ENCODE measurements at regions not wholly inside any gene's neighbourhood (a gene's known extent, or its start where the extent isn't known, plus 50 kb on each side); places are given as distances from the start of the nearest gene placed in this dataset.
"Not testable (repeated sequence)": the region's sequence is repeated elsewhere in the genome, so short reads cannot be mapped to it uniquely, and the experiment has no call there.

DNA sequence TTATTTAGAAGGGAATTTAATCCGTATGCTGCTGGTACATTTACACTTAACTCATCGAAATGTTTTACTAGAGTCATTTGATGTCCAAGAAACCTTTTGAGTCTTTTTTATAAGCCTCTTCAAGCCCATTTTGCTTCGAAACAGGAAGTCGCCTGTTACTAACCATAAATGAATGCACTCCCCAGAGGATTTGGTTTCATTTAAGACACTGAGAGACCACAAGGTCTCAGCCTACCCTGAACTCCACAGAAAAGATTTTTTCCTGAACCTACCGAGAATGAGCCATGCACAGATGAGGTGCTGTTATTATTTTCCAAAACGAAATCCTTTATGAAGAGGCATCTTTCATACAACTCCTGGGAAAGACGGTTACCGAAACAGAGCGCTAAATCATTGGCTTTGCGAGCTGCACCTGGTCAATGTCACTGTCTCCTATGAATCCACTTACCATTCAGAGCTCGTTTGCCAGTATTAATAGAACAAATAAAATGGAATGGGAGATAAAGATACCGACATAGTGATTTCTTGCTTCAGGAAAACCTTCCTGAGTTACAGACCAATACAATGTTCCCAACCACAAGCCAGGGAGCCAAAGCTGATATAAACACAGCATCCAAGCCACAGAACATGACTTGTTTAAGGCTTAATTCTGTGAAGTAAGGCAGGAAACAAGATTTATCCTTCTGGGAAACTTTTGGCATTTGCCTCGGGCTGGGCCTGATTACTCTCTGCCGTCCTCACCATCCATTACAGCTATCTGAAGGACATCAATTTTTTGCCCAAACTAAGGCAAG, 382.1 kb downstream of the OSR1 start:
- no peak for DNase-seq

DNA sequence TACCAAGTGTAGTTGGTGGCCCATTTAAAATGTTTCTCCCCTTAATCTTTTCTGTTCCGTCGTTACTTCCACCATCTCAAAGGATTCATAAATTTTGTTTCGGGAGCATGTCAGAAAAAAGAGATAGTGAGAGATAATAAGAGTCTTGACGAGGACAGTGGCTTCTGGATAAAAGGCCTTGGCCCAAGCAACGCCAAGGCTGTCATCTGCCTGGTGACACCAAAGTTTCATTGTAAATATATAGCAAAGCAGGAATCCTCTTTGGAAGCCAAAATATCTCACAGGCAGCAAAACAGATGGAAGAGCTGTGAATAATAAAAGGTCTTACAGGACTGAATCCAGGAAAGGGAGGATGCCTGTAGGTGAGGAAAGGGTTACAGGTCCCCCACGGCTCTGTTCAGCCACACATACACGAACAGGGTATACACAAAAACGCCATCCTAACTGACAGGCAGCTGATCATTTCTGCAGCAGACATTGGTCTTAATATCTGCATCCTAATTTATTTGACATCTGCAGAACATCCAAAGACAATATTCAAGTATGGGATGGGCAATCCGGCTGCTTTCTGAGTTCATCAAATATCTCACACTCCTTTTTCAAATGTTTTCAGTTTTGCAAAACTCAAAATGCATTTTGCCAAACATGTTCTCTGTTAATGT, 382.8 kb downstream of the OSR1 start:
- DNase-seq, result no peak

DNA sequence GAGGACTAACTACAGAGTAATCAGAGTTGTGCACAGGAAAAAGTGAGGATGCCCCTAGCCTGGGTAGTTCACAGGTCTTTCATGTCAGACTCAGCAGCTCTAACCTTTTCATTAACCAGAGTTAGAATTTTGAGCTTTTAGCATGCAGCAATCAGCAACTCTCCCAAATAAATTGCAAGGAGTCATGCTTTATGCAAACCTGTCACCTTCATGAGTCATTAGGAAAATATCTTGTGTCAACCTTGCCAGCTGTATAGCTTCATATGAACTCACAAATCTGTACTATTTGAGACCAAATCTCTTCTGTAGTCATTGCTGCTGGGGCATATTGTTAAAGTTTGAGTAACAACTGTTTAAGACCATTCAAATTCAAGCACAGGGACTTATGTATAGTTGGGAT, 382.3 kb upstream of the NT5C1B start:
- no peak for DNase-seq

DNA sequence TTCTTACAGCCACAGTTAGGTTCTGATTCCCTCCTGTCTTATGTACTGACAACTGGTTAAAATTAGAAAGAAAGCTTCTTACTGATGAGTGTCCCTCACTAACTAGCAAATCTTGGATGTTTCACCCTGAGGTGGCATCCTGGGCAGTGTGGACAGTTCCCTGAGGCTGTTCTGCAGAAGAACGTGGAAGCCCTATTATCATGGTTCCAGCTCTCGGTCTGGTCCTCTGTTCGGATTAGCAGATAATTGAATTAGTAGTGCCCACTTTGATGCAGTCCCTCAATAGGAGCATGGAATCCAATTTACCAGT, 381.7 kb upstream of the NT5C1B start:
- no peak for DNase-seq

DNA sequence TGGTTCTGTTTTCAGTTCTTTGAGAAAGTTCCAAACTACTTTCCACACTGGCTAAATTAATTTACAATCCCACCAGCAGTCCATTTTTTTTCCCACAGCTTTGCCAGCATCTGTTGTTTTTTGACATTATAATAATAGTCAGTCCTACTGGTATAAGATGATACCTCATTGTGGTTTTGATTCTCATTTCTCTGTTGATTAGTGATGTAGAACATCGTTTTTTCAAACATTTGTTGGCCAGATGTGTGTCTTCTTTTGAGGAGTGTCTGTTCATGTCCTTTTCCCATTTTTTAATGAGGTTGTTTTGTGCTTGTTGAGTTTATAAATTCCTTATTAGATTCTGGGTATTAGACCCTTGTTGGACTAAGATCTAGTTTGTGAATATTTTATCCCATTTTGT, 376.8 kb upstream of the NT5C1B start:
- DNase-seq, result no peak

DNA sequence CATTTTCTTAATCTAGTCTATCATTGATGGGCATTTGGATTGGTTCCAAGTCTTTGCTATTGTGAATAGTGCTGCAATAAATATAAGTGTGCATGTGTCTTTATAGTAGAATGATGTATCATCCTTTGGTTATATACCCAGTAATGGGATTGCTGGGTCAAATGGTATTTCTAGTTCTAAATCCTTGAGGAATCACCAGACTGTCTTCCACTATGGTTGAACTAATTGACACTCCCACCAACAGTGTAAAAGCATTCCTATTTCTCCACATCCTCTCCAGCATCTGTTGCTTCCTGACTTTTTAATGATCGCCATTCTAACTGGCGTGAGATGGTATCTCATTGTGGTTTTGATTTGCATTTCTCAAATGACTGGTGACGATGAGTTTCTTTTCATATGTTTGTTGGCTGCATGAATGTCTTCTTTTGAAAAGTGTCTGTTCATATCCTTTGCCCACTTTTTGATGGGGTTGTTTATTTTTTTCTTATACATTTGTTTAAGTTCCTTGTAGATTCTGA, 374.4 kb upstream of the NT5C1B start:
- DNase-seq, result not testable (repeated sequence)

DNA sequence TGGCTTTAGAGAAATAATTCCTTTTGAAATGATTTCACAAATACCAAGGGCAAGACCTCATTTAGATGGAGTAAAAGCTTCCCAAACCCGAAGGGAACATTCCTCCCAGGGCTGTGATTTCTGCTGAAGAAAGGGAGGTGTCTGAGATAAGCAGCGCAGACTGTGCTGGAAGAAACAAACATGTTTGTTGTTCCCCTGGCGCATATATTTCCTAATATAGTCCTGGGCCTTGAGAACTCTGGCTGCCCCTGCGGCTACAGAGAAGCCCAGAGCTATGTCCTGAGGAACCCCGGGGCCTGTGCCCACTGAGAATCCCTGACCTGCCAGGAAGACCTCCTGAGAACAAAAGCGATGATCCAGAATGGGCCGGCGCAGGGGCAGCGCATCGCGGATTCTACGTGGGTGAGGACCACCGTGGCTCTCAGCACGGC, 372.6 kb upstream of the NT5C1B start:
- no peak for DNase-seq

DNA sequence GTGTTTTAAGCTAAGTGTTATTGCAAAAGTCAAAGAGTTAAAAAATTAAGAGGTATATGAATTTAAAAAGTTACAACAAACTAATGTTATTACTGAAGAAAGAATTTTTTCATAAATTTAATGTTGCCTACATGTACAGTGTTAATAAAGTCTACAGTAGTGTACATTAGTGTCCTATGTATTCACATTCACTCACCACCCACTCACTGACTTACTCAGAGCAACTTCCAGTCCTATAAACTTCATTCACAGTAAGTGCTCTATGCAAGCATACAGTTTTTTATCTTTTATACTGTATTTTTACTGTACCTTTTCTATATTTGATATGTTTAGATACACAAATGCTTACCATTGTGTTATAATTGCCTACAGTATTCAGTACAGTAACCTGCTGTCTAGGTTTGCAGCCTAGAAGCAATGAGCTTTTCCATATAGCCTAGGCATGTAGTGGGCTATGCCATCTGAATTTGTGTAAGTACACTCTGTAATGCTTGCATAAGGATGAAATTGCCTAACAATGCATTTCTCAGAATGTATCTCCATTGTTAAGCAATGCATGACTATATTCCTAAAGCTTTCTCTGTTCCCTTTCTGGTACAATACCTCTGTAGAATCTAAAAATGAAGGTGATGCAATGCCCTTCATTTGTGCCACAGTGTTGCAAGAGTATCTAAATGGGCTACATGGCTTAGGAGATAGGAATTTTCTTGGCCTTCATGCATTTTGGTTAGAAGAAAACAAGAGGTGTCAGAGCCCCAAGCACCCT, 370.8 kb upstream of the NT5C1B start:
- no peak for DNase-seq

DNA sequence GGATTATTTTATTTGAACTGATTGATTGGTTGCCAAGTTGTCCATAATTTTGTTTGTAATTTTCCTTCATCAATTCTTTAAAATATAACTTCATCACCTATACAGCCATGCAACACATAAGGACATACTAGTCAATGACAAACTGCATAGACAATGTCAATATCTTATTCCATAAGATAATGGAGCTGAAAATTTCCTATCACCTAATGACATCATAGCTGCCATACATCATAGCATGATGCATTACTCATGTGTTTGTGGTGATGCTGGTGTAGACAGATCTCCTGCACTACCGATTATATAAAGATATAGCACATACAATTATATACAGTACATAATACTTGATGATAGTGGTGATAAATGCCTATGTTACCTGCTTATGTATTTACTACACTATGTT, 369.8 kb upstream of the NT5C1B start:
- no peak for DNase-seq

DNA sequence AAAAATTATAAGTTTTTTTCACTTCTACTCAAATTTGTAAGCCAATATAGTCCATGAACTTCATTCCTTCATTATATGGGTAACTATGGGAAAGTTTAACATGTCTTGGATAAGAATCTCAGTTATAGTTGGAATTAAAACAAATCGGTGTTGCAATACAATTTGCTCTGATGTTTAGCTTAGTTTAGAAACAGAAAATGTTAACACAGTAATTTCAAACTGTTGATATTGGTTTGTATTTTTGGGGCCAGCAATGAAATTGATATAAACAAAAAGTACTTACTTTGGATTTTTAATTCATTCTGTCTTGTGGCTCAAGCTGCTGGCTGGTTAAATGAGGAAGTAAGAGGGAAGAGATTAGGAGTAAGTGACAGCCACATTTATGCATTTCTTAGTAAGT, 368.5 kb upstream of the NT5C1B start:
- no peak for DNase-seq

DNA sequence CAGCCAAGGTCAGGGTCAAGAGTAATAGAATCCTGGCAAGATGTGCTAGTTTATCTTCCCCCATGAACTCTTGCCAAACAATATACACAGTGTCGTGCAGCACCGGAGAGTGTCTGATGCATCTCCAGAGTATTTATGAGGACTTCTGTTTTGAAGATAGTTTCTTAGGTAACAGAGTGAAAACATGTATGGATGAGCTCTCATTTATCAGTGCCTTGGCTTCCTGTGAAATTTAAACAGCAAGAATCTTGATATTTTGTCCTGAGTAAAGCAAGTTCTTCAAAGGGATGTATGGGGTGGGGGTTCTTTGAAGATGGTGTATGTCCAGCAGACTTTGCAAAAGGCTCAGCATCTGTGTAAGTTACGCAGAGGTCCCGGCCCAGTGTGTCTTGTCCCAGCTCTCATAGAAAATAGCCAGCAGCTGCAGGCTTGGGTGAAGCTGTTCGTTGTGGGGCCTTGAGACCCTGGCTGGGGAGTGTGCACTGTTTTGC, 361.0 kb upstream of the NT5C1B start:
- DNase-seq, result no peak

DNA sequence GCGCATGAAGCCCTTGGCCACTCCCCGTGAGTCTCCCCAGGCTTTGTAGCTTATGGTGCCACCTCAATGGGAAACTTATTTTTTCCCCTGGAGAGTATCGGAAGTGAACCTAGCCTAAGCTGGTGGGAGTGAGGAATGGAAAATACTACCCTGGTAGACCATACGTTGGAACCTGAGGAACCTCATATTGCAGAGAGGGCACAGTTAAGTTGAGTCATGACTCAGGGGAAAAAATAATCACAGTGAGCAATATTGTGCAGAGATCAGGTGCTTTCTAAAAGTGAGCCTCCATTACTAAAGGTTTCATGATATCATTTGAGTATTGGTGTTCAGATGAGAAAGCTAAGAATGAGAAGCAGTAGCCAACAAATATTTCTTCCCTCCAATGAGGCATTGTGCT, 360.5 kb upstream of the NT5C1B start:
- no peak for DNase-seq

DNA sequence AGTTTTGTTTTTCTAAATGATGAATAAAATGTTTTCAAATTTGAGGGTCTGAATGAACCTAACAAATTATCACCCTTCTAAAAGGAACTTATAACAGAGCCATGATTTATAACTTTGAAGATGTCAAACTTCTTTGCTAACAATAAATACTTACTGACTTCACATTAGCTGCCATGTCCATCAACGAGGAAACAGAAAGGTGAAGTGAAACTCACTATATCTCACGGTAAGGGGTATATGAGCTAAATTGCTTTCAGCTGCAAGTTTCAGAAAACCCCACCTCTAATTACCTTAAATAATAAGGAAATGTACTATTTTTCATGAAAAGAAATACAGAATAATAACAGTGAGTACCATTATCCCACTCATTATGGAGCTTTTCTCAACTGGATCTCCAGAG, 350.8 kb upstream of the NT5C1B start:
- no peak for DNase-seq

DNA sequence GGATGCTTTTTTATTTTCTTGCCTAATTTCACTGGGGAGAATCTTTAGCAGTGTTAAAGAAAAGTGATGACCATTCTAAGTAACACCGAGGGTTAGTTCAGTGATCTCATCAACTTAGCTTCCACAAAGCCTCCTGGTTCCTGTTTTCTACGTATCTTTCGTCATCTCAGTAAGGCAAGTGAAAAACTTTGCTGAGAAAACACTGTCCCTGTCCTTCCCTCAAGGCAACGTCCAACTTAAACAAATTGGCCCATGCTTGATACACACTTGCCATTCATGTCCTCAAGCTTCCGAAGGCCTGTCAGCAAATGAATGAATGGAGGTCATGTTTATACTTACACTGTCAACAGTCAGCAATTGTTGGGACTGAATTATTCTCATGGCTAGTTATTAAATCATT, 350.4 kb upstream of the NT5C1B start:
- DNase-seq, result not testable (repeated sequence)

DNA sequence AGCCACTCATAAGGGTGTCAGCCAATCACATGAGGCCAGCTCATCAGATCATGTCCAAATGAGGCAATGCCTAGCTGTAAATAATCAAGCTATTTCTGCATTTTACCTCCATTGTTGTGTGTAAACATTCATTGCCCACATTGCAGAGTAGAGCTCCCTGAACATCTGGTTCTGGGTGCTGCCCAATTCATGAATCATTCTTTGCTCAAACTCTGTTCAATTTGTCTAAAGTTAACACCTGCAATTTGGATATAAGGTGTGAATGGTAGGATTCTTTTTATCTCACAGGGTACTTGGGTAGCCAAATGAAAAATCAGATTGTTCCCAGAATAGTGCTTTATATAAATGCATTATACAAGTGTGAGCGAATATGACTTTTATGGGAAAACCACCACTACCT, 345.5 kb upstream of the NT5C1B start:
- no peak for DNase-seq

DNA sequence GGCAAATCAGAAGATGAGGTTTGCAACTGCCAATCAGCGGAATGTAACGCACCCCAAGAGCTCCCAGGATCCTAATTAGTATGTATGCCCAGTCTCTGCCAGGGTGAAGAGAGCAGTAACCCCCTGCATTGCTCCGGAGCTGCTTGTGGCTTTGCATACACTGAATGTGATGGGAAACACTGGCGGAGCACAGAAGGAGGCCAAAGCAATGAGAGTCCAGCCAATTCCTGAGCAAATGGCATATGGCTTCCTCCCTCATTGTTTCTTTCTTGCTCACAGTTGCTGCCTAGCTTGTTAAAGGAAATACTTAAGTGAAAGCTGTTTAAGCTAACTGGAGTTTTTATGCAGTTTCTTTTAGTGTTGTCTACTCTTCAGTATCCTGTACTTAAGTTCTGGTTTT, 343.5 kb upstream of the NT5C1B start:
- no peak for DNase-seq

DNA sequence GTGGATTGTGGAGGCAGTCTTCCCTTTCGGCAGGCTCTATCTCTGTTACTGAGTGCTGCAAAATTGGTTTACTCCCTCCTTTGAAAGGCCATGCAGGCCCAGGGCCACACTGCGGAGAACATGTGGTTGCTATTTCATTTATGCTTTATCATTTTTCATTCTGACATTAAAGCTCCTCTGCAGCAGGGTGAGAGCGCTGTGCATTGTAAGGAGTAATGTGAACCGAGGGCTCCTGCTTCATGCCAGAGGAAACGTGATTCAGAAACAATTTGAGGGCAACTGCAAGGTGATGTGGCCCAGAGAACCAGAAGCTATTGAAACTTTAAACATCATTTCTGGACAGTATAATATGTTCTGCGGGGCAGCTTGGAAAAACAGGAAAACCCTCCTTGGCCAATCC, 341.6 kb upstream of the NT5C1B start:
- no peak for DNase-seq

DNA sequence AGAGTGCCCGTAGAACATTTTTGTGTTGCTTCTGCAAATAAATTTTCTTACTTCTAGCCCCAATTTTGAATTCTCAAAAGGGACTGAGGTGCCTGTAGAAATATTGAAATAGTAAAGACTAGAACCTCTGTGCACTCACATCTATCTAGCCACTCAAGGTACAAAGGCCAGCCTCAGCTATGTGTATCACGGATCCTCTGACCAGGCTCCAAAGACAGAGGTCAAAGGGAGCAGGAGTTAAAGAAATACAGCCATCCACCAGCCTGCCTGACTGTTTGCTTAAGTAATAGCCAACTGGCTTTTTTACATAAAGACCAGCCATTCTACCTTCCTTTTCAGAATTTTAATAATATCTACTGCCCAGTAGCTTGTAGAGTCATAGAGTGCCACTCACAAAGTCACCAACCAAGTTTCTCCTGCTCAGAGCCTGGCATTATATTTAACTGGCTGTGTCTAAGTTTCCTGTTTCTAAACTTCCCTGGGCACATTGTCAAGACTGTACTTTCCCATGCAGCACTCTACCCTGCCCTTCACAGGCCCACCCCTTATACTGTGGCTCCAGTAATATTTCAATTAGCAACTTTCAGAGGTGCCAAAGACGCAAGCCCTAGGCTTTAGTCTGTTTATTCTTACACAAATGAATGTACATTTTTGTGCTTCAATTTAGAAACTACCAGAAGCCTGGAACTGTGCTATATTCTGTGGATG, 338.3 kb upstream of the NT5C1B start:
- DNase-seq, result no peak

DNA sequence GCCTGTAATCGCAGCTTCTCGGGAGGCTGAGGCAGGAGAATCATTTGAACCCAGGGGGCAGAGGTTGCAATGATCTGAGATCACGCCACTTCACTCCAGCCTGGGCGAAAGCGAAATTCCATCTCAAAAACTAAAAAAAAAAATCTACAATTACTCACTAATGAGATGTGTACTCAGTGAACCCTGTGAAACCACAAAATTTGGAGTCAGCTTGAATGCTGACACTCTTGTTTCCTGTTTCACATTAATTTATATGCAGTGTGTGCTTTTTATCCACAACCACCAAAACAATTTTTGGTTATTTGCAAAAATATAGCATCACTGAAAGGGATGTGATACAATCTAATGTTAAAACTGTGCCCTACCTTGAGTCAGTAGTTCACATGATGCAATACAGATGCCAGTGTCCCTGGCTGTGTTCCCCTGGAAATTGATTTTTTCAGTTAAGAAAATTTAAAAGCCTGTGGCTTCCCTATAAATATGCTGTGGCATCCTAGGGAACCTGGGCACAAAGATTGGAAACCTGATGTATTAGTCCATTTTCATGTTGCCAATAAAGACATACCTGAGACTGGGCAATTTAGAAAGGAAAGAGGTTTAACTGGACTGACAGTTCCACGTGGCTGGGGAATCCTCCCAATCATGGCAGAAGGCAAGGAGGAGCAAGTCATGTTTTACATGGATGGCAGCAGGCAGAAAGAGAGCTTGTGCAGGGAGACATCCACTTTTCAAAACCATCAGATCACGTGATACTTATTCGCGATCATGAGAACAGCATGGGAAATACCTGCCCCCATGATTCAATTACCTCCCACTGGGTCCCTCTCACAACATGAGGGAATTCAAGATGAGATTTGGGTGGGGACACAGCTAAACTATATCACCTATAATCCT, 337.5 kb upstream of the NT5C1B start:
- DNase-seq, result no peak

DNA sequence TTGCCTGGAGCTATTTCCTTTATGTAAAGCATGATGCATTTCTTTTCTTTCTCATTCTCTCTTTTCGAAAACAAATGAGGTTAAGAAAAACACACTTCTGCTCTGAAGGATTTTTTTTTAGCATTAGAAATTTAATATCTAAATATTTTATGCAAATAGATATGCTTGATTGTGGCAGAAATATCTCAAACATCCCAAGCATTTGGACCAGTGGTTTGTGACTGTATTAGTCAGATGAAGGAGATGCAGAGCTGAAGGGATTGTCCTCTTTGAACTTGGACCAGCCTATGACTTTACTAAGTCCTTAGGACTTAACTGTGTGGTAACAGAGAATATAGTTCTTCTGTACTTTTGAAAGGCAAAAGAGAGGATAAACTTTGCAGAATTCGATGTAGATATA, 335.9 kb upstream of the NT5C1B start:
- no peak for DNase-seq

DNA sequence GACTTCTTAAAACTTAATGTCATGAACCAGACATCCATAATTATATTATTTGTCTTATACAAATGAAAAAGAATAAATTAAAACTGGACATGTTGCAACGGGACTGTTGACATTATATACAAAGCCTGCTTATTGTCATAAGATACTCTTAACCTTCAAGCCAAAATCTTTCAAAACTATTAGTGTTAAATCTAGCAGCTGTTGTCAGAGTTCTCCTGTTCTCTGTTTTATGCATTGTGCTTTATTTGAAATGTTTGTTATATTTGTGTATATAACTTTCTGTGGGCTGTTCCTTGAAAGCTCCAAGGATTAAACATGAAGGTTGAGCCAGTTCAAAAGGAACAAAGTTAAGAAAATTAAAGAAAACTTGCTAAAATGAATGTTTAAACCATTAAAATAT, 335.5 kb upstream of the NT5C1B start:
- DNase-seq, result no peak

DNA sequence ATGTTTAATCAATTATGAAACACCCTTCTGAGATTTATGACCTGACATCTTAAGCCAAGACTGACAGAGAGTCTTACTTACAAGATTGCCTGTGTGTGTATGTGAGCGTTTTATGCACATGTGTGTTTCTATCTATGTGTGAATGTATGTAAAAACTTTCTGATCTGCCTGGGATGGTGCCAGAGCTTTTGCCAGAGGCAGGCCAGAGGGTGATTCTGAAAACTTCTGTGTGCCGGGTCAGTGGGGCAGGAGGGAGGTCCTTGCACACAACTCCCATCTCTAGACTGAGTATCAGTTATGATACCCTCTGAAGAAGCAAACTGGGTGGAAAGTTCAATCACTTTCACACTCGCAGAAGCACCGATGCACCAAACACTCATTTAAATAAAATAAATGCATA, 335.0 kb upstream of the NT5C1B start:
- DNase-seq, result no peak
